HepG2 (cell line): ENCODE measurements at regions not wholly inside any gene's neighbourhood (a gene's known extent, or its start where the extent isn't known, plus 50 kb on each side); places are given as distances from the start of the nearest gene placed in this dataset.

Experiments
- HMG20B ChIP-seq: conservative IDR thresholded peaks from 2 replicates; pipeline ENCODE4 v1.6.1; 2016; ENCODE audit warnings: missing genetic modification reagents, missing compliant biosample characterization
- HNF1B ChIP-seq: sonication (generic); formaldehyde crosslinking; IDR thresholded peaks from 2 replicates; pipeline ENCODE4 v1.5.1; 2020; ENCODE audit warnings: mild to moderate bottlenecking, moderate library complexity, missing genetic modification reagents
- REST ChIP-seq, 2 experiments: IDR thresholded peaks; 2 replicates each; pipeline ENCODE4 v1.6.1; 2011 to 2012; ENCODE audit warnings: low read length in 2 of 2, borderline replicate concordance in 1 of 2, low read depth in 1 of 2, mild to moderate bottlenecking in 1 of 2, moderate library complexity in 1 of 2
- ZNF30 ChIP-seq: sonication (generic); formaldehyde crosslinking; IDR thresholded peaks from 2 replicates; pipeline ENCODE4 v1.5.0; 2020; ENCODE audit warnings: mild to moderate bottlenecking, missing genetic modification reagents
- ZNF616 ChIP-seq: sonication (generic); formaldehyde crosslinking; IDR thresholded peaks from 2 replicates; pipeline ENCODE4 v1.5.0; 2020; ENCODE audit warnings: low read depth, mild to moderate bottlenecking, missing genetic modification reagents
- TF ChIP-seq, protein P1 (sequence below): sonication (generic); formaldehyde crosslinking; IDR thresholded peaks from 2 replicates; pipeline ENCODE4 v1.4.0; 2020; ENCODE audit warnings: missing genetic modification reagents

GRCh38 chrX:122816288-122816687 lies 367.8 kb upstream of the GRIA3 start (continued):
- TF ChIP-seq HNF1B (CRISPR knock-in tag) (no peak), HMG20B (no peak), ZNF30 (no peak), REST (IDR thresholded peaks at IDR 0.05; ENCODE audit: borderline replicate concordance in 1 of 2, low read depth in 1 of 2, low read length in 2 of 2) (no peak), ZNF616 (no peak)
- TF ChIP-seq, protein P1, sequence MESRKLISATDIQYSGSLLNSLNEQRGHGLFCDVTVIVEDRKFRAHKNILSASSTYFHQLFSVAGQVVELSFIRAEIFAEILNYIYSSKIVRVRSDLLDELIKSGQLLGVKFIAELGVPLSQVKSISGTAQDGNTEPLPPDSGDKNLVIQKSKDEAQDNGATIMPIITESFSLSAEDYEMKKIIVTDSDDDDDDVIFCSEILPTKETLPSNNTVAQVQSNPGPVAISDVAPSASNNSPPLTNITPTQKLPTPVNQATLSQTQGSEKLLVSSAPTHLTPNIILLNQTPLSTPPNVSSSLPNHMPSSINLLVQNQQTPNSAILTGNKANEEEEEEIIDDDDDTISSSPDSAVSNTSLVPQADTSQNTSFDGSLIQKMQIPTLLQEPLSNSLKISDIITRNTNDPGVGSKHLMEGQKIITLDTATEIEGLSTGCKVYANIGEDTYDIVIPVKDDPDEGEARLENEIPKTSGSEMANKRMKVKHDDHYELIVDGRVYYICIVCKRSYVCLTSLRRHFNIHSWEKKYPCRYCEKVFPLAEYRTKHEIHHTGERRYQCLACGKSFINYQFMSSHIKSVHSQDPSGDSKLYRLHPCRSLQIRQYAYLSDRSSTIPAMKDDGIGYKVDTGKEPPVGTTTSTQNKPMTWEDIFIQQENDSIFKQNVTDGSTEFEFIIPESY (CRISPR knock-in tag): no peak
